Left lung (tissue), 4 donors: ENCODE measurements at regions not wholly inside any gene's neighbourhood (a gene's known extent, or its start where the extent isn't known, plus 50 kb on each side); places are given as distances from the start of the nearest gene placed in this dataset.

Experiments
- ATAC-seq: fragments of 200-7000 bp; cut with Tn5 transposase; one replicate; pipeline ENCODE4 v1.9.1; 2020; ENCODE audit warnings: moderate library complexity
- DNase-seq, 4 donors: peaks; one replicate each; pipeline ENCODE4 v3.0.0-alpha.2; 2013 to 2020
- H3K27ac ChIP-seq, 2 donors: fragments of 200-600 bp; sonication (generic) in 1 of 2; one replicate each; pipeline versions ENCODE4 v1.5.0 to v1.8.0; 2020 to 2021
- H3K27me3 ChIP-seq, 2 donors: fragments of 200-600 bp; sonication (generic) in 1 of 2; one replicate each; pipeline versions ENCODE4 v1.5.0 to v1.8.0; 2020 to 2021
- H3K36me3 ChIP-seq, 2 donors: fragments of 200-600 bp; sonication (generic) in 1 of 2; one replicate each; pipeline versions ENCODE4 v1.5.0 to v1.8.0; 2020 to 2021
- H3K4me1 ChIP-seq, 2 donors: fragments of 200-600 bp; one replicate each; pipeline ENCODE4 v1.8.0; 2021
- H3K4me3 ChIP-seq, 2 donors: fragments of 200-600 bp; sonication (generic) in 1 of 2; one replicate each; pipeline versions ENCODE4 v1.5.0 to v1.8.0; 2020 to 2021; ENCODE audit warnings: mild to moderate bottlenecking in 1 of 2
- H3K9me3 ChIP-seq, 2 donors: fragments of 200-600 bp; sonication (generic) in 1 of 2; one replicate each; pipeline versions ENCODE4 v1.5.0 to v1.8.0; 2020 to 2021
- CTCF ChIP-seq, 2 donors: fragments of 200-600 bp; sonication (generic) in 1 of 2; IDR thresholded peaks; one replicate each; pipeline versions ENCODE4 v1.5.0 to v1.8.0; 2021; ENCODE audit warnings: antibody characterized with exemption in 2 of 2
- intact Hi-C, 2 donors: fragments of 100-400 bp; cut with DNase I; formaldehyde crosslinking; loops; one replicate each; pipeline versions ENCODE4 v1.11.2 to v1.14.2; 2022
- donor health status: DM: no; HTN: yes; CAD: no.
- donor health status: DM: no; HTN: no; CAD: no.

- TF ChIP-seq CTCF (IDR thresholded peaks at IDR 0.05): no peak
- ATAC-seq: no peak
- intact Hi-C loops: no loop called here
Observed at GRCh38 chr5:164967354-164967753, 1461.9 kb downstream of the MAT2B start.

DNA sequence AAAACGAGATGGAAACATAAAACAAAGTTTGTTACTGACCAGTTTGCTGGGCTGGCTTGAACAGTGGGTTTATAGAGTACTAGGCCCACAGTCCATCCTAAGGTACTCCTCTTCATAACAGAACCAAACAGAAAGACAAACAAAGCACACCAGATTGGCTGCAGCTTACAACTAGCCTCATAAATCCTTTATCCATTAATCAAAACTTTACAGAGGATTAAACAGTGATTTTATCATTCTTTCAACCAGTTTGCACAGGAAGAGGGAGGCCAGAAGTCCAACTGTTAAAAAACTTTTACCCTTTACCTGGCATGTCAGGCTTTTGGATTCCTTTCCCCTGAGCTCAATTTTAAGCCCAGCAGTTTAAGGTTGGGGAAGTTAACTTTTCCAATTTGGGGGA lies 1467.6 kb downstream of the MAT2B start:
- no peak for TF ChIP-seq CTCF (IDR thresholded peaks at IDR 0.05)
- DNase-seq: no peak
- H3K4me3 ChIP-seq: no peak overlapping the region
- H3K9me3 ChIP-seq: peaks cover 0 to 35% of the 10 kb centered on the region in 2 donors
- no peaks in the 10 kb centered on the region for H3K27me3 ChIP-seq
- H3K4me1 ChIP-seq: no peaks in the 10 kb centered on the region
- no peaks in the 10 kb centered on the region for H3K36me3 ChIP-seq
- no peak overlapping the region for H3K27ac ChIP-seq
- intact Hi-C loops: no loop called here
- ATAC-seq: no peak

More at GRCh38 chr5:164967354-164967753, 1461.9 kb downstream of the MAT2B start:
- H3K27ac ChIP-seq: no peak overlapping the region
- H3K9me3 ChIP-seq: no peaks in the 10 kb centered on the region
- H3K27me3 ChIP-seq: no peaks in the 10 kb centered on the region
- H3K4me3 ChIP-seq: no peak overlapping the region
- no peaks in the 10 kb centered on the region for H3K36me3 ChIP-seq
- no peaks in the 10 kb centered on the region for H3K4me1 ChIP-seq
- no peak for DNase-seq

DNA sequence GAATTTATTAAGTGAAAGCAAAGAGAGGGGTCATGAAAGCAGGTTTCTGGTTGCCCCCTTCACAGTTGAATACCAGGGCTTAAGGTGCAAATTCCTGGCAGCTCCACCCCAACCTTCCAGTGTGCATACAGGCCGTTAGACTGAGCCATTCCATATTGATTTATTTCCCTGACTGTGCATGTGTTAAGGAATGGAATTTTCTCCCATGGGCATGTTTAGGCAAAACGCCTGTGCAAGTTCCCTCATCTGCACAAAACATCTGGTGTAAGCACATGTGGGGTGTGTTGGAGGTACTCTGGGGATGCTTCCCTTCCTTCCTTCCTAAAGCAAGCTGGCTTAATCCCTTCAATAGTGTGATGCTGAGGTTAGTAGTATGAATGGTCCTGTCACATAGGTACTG lies 1470.6 kb downstream of the MAT2B start:
- Histone ChIP-seq H3K27me3 (no peaks in the 10 kb centered on the region), H3K36me3 (no peaks in the 10 kb centered on the region), H3K4me3 (no peak overlapping the region), H3K9me3 (peaks cover 0 to 35% of the 10 kb centered on the region in 2 donors), H3K4me1 (no peaks in the 10 kb centered on the region), H3K27ac (no peak overlapping the region)
- DNase-seq: no peak
- no peak for ATAC-seq
- intact Hi-C loops: no loop called here
- no peak for TF ChIP-seq CTCF (IDR thresholded peaks at IDR 0.05)

GRCh38 chr5:164980480-164980879 lies 1475.1 kb downstream of the MAT2B start:
- Histone ChIP-seq H3K27ac (no peak overlapping the region), H3K4me1 (no peaks in the 10 kb centered on the region), H3K36me3 (no peaks in the 10 kb centered on the region), H3K9me3 (peaks cover 0 to 15% of the 10 kb centered on the region in 2 donors), H3K4me3 (no peak overlapping the region), H3K27me3 (no peaks in the 10 kb centered on the region)
- DNase-seq (no peak), ATAC-seq (no peak)
- intact Hi-C loops: no loop called here
- TF ChIP-seq CTCF (IDR thresholded peaks at IDR 0.05): no peak

DNA sequence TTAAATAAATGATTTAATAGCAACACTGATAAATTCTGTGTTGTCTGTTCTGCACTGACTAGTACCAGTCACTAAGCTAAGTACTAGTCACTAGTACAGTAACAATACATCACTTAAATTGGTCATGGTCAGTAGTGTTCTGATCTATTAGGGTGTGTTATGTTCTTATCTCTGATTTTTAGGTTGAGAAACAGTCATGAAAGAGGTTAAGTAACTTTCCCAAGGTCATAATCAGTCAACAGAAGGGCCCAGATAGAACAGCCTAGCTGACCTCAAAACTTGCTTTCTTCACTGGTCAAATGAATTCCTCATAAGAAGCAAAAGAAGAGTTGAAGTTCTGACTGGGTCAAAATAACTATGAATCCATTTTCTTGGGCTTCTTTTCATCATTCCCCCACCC lies 1492.7 kb downstream of the MAT2B start:
- no peak for TF ChIP-seq CTCF (IDR thresholded peaks at IDR 0.05)
- Histone ChIP-seq H3K27ac (no peak overlapping the region), H3K36me3 (no peaks in the 10 kb centered on the region), H3K27me3 (no peaks in the 10 kb centered on the region), H3K4me3 (no peak overlapping the region), H3K4me1 (no peaks in the 10 kb centered on the region), H3K9me3 (no peaks in the 10 kb centered on the region)
- ATAC-seq: no peak
- intact Hi-C loops: no loop called here
- DNase-seq: no peak
